Spinal cord (tissue), 9 donors: ENCODE measurements at regions not wholly inside any gene's neighbourhood (a gene's known extent, or its start where the extent isn't known, plus 50 kb on each side); places are given as distances from the start of the nearest gene placed in this dataset.
A peak's percentile ranks its signal among the peaks of the same experiment; 100 is the strongest.

Source experiments
- DNase-seq, 6 donors: peaks; one replicate each; pipeline versions ENCODE4 v3.0.0 to v3.0.0-alpha.2; 2013 to 2015; ENCODE audit warnings: low spot score in 6 of 6, low read depth in 4 of 6
- H3K27ac ChIP-seq: one replicate; pipeline ENCODE4 v1.5.1; 2013; ENCODE audit warnings: low read depth, low read length, control low read depth
- H3K27me3 ChIP-seq: one replicate; pipeline ENCODE4 v1.6.1; 2013; ENCODE audit warnings: low read length; ENCODE audit not compliant: control insufficient read depth, insufficient read depth
- H3K36me3 ChIP-seq: one replicate; pipeline ENCODE4 v1.6.1; 2013; ENCODE audit warnings: low read length; ENCODE audit not compliant: control insufficient read depth, insufficient read depth
- H3K4me1 ChIP-seq: one replicate; pipeline ENCODE4 v1.6.1; 2013; ENCODE audit warnings: low read length; ENCODE audit not compliant: control insufficient read depth, insufficient read depth
- H3K4me3 ChIP-seq: one replicate; pipeline ENCODE4 v1.5.1; 2013; ENCODE audit warnings: low read depth, low read length, control low read depth
- H3K9me3 ChIP-seq: one replicate; pipeline ENCODE4 v1.6.1; 2013; ENCODE audit warnings: low read length; ENCODE audit not compliant: control insufficient read depth, insufficient read depth
- WGBS: methylation state at CpG from one replicate; pipeline ENCODE4 v1.1.5; 2013; ENCODE audit warnings: missing lambda C conversion rate; ENCODE audit not compliant: insufficient coverage; 5-methylcytosine and 5-hydroxymethylcytosine counted together
- donor health status: healthy.

DNA sequence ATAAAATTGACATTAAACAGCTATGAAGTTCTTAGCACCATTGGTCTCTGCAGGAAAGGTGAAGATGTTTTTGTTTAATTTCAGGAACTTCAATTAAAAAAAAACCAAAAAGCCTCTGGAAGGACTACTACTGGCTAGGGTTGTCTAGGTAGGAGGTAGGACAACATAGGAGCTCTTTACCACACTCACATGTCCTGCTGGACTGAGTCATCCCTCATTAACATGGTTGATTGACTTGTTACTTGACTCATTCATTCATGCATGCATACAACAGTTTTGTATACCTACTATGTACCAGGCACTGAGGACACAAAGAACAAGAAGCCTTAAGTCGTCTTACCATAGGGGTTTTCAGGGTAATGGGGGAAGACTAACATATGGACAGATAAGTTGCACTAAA, 216.9 kb upstream of the ARHGAP20 start:
- Histone ChIP-seq H3K36me3 (no peaks in the 10 kb centered on the region), H3K9me3 (no peaks in the 10 kb centered on the region), H3K4me1 (no peaks in the 10 kb centered on the region), H3K27me3 (no peaks in the 10 kb centered on the region), H3K27ac (no peak overlapping the region), H3K4me3 (no peak overlapping the region)
- DNase-seq, result no peak
- WGBS, result no CpG with 5 or more reads among the region's 1 CpG

- Histone ChIP-seq H3K27ac (no peak overlapping the region), H3K36me3 (no peaks in the 10 kb centered on the region), H3K4me1 (no peaks in the 10 kb centered on the region), H3K9me3 (no peaks in the 10 kb centered on the region), H3K4me3 (no peak overlapping the region), H3K27me3 (no peaks in the 10 kb centered on the region)
- peak in 1 of 6 donors; percentile 72 for DNase-seq
- no CpG with 5 or more reads among the region's 2 CpGs for WGBS
These were observed 216.2 kb upstream of the ARHGAP20 start for GRCh38 chr11:110928391-110928790.

GRCh38 chr11:110921742-110922521, 209.7 kb upstream of the ARHGAP20 start:
- Histone ChIP-seq H3K27ac (peak overlapping the region; percentile 11), H3K9me3 (no peaks in the 10 kb centered on the region), H3K4me3 (no peak overlapping the region), H3K27me3 (no peaks in the 10 kb centered on the region), H3K36me3 (no peaks in the 10 kb centered on the region), H3K4me1 (peaks cover 4% of the 10 kb centered on the region)
- WGBS, result no CpG with 5 or more reads among the region's 3 CpGs
- peak in 2 of 6 donors; percentile 67 to 77 for DNase-seq

DNA sequence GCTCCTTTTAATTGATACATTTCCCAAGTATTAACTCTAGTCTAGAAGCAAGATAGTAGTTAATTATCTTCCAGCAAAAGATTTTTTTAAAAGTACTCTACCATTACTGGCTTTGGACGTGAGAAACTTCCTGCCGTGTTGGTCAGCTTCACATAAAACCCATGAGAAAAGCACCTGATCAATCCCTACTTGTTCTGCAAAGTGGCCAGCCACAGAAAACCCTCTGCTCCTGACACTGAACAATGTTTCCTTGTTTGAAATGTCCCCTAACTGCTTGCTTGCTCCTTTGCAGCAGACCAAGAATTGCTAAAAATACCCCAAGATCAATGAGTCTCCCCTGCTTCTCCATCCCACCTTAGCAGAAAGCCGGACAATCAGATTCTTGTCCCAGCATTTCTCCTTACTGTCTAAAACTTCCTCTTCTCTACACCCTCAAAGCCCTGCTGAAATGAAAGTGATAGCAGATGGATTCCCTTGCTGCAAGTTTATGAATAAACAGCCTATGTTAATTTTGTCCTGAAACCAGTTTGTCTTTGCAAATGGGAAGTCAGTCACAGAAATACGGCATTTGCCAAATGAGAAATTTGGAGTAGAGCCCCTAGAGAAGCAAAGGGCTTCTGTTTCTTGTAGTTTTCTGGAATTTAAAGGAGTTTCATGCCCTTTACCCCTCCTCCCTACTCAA, 207.1 kb upstream of the ARHGAP20 start:
- WGBS, result 36% methylated on average over 3 of the region's 4 CpGs
- Histone ChIP-seq H3K9me3 (no peaks in the 10 kb centered on the region), H3K27ac (no peak overlapping the region), H3K4me1 (peaks cover 4% of the 10 kb centered on the region), H3K27me3 (no peaks in the 10 kb centered on the region), H3K36me3 (no peaks in the 10 kb centered on the region), H3K4me3 (no peak overlapping the region)
- peak in 1 of 6 donors; percentile 82 for DNase-seq

- Histone ChIP-seq H3K27ac (no peak overlapping the region), H3K4me1 (peaks cover 4% of the 10 kb centered on the region), H3K27me3 (no peaks in the 10 kb centered on the region), H3K4me3 (no peak overlapping the region), H3K9me3 (no peaks in the 10 kb centered on the region), H3K36me3 (no peaks in the 10 kb centered on the region)
- DNase-seq, result no peak
- 91% methylated on average over 1 of the region's 1 CpG for WGBS
These were observed 206.1 kb upstream of the ARHGAP20 start for GRCh38 chr11:110918351-110918750.

GRCh38 chr11:110912437-110912836, 200.2 kb upstream of the ARHGAP20 start:
- peaks cover 3% of the 10 kb centered on the region for H3K4me1 ChIP-seq
- no peaks in the 10 kb centered on the region for H3K9me3 ChIP-seq
- no peak overlapping the region for H3K4me3 ChIP-seq
- 83% methylated on average over 1 of the region's 3 CpGs for WGBS
- no peak for DNase-seq
- no peaks in the 10 kb centered on the region for H3K27me3 ChIP-seq
- no peak overlapping the region for H3K27ac ChIP-seq
- no peaks in the 10 kb centered on the region for H3K36me3 ChIP-seq

DNA sequence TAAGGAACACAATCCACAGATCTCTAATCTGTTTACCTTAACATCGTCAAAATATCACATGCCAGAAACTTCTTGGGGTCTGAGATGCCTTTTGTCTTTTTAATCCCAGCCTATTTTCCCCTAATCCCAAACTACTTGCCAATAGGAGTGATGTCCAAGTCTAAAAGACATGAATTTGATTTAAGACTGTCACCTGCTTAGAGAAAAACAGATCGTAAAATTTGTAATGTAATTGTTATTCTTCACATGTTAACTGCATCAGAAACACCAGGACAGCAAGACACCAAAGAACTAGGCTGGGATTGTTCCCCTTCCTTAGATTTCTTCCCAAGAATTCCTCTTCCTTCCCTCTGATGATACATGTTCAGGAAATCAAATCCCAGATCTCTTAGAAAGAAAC, 198.1 kb upstream of the ARHGAP20 start:
- H3K36me3 ChIP-seq, result no peaks in the 10 kb centered on the region
- no peak for DNase-seq
- H3K27ac ChIP-seq, result no peak overlapping the region
- 43% methylated on average over 1 of the region's 2 CpGs for WGBS
- no peaks in the 10 kb centered on the region for H3K9me3 ChIP-seq
- H3K4me1 ChIP-seq, result peaks cover 3% of the 10 kb centered on the region
- no peaks in the 10 kb centered on the region for H3K27me3 ChIP-seq
- H3K4me3 ChIP-seq, result no peak overlapping the region

DNA sequence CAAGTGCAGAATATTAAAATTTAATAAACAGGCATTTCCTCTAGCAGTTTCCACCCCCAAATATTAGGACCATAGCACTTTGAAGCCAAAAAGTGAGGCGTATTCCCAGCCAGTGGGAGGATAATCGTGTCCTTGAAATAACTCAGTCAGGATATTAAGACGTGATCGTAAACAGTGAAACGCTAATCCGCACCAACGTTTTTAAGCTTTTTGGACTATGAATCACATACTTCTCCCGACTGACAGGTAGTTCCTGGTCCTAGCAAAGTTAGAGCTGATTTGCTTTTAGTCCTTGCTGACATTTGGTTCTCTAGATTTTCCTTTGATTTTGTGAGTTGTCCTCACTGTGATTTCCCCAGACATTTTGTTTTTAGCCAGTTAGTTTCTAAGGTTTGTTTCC, 197.1 kb upstream of the ARHGAP20 start:
- peaks cover 3% of the 10 kb centered on the region for H3K4me1 ChIP-seq
- no peak for DNase-seq
- 89% methylated on average over 8 of the region's 8 CpGs for WGBS
- H3K27ac ChIP-seq, result no peak overlapping the region
- H3K36me3 ChIP-seq, result no peaks in the 10 kb centered on the region
- no peaks in the 10 kb centered on the region for H3K9me3 ChIP-seq
- H3K4me3 ChIP-seq, result no peak overlapping the region
- no peaks in the 10 kb centered on the region for H3K27me3 ChIP-seq

DNA sequence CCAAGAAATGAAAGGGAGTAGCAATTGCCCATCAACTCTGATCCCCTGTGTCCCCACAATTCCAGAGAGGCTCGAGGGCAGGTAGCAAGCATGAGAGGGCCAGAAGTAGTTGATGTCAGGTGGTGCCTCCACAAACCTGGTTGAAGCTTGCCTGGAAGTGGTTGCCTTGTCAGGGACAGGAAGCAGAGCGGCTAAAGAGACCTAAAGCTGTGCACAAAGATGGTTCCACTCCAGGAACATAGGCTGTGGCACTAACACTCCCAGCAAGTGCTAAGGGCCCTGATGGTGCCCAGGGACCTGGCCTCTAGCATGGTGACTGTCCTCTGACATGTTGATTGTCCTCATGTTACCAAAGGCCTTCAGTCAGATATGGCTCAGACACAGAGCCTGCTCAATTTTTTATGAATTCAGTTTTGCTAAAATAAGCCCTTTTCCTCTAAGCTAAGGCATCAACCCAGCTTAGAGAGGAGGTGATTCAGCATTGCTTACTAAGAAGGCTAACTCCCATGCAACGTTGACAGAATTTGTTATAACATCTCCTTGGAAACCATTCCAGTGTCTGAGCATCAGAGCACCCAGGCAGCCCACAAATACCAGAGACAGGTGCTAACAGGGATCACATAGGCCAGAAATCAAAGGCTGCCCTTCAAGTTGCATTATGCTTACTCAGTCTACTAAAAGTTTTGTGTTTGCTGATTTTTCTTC, 196.3 kb upstream of the ARHGAP20 start:
- peaks cover 3% of the 10 kb centered on the region for H3K4me1 ChIP-seq
- DNase-seq, result peak in 1 of 6 donors; percentile 33
- H3K27ac ChIP-seq, result no peak overlapping the region
- 83% methylated on average over 2 of the region's 3 CpGs for WGBS
- no peak overlapping the region for H3K4me3 ChIP-seq
- no peaks in the 10 kb centered on the region for H3K36me3 ChIP-seq
- H3K27me3 ChIP-seq, result no peaks in the 10 kb centered on the region
- no peaks in the 10 kb centered on the region for H3K9me3 ChIP-seq
